ENCODE measurements at regions not wholly inside any gene's neighbourhood (a gene's known extent, or its start where the extent isn't known, plus 50 kb on each side); places are given as distances from the start of the nearest gene placed in this dataset.

DNA sequence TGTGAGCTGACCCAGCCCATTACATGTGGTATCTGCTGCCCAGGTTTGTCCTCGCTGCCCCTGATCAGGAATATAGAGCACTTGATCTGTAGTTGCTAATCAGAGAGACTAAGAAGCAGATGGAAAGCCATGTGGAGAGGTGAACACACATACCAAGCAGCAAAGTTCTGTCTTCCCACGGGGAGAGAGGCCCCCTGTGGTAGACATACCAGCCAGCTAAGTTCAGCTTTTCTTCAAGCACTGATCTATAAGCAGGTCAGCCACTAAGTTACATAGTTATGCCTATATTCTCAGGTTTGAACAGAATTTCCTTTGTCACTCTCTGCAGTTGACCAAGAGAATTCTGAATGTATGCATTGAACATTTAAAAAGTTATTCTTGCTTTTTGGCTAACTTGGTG lies 76.4 kb downstream of the DDX3Y start:
- no peak for DNase-seq

DNA sequence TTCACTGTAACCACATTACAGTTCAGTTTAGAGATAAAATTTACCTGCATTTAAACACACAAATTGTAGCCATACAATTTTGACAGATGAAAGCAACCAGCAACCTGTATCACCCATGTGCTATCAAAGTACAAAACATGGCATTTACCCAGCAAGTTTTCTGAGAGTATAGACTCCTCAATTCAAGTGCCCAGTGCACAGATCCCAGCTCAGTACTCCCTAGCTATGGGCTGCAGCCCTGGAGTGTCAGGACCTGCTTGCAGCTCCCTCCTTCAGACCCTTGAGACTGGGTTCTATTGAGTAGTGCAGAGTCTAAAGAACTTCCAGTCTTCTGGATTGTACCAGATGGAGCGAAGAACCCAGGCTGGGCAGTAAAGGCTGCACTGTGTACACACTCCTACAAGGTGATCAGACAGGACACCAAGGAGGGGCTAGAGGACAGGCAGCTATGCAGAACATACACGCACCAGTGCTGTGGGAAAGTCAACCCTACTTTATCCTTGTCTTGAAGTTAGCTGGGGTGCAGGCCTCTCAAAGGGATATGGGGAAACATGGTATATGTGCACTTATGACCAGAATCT lies 77.7 kb downstream of the DDX3Y start:
- no peak for DNase-seq

DNA sequence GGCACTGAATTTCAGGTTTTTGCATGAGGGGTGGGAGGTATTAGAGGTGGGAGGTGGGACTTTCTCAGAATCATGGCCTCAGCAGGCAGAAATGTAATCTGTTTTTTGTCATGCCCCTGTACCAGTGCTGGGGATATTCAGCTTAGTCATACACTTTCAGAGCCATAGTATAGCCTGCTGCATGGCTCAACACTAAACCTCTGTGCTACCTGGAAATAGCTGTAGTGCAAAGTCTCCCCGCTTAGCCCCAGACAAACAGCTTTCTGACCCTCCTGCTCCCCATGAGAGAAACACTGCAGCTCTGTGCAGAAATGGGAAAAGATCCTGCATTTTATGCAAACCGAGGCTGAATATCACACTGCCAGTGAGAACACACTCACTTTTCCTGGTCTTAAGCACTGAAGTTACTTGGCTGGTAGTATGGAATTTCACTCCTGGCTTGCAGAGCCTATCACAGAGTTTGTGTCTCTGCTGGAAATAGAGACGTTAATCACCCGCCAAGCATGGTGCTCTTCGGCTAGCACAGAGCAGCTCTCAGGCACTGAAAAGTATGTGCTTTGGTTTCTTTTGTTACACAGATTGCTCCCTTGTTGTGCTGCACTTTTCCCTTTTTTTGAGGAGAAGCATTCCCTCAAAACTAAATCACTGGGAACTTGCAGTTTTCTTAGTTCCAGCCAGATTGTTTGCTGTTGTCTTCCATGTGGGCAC lies 80.1 kb downstream of the DDX3Y start:
- DNase-seq, result no peak

DNA sequence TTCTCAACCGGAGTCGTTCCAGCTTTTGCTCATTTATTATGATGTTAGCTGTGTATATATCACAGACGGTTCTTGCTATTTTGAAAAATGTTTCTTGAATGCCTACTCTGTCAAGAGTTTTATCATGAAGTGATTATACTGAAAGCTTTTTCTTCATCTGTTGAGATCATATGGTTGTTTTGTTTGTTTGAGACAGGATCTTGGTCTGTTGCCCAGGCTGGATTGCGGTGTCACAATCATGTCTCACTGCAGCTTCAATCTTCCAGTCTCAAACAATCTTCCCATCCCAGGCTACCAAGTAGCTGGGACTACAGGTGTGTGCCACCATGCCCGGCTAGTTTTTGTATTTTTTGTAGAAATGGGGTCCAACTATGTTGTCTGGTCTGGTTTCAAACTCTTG lies 112.8 kb downstream of the DDX3Y start:
- DNase-seq, result no peak

DNA sequence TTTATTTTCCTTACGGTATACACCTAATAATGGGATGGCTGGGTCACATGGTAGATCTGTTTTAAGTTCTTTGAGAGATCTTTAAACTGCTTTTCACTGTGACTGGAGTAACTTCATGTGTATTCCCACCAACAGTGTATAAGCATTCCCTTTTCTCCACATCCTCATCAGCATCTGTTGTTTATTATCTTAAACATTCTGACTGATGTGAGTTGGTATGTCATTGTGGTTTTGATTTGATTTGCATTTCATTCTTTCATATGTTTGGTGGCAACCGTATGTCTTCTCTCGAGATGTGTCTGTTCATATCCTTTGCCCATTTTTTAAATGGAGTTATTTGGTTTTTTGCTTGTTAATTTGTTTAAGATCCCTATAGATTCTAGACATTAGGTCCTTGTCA lies 114.8 kb downstream of the DDX3Y start:
- DNase-seq, result no peak

DNA sequence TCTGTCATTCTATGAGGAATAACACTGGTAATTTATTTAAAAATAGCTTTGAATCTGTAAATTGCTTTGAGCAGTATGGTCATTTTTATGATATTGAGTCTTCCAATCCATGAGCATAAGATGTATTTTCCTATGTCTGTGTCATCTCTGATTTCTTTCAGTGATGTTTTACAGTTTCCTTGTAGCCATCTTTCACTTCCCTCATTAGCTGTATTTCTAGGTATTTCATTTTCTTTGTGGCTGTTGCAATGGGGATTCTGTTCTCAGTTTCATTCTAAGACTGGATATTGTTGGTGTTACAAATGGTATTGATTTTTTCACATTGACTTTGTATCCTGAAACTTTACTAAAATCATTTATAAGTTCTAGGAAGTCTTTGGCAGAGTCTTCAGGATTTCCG lies 116.2 kb downstream of the DDX3Y start:
- no peak for DNase-seq

DNA sequence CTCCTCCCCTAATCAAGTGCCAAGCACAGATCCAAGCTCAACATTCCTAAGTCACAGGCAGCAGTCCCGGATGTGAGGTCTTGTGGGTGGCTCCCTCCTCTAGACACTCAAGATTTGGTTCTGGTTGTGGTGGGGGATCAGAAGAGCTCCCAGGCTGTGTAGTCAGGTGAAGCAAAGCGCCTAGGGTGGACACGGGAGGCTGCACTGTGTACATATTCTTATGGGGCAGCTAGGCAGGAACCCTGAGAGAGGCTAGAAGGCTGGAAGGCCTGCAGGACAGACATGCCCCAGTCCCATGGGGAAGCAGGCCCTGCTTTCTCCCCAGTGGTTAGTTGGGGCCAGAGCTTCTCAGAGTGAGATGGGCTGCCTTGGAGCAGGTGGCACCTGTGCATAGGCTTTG lies 118.9 kb downstream of the DDX3Y start:
- no peak for DNase-seq

DNA sequence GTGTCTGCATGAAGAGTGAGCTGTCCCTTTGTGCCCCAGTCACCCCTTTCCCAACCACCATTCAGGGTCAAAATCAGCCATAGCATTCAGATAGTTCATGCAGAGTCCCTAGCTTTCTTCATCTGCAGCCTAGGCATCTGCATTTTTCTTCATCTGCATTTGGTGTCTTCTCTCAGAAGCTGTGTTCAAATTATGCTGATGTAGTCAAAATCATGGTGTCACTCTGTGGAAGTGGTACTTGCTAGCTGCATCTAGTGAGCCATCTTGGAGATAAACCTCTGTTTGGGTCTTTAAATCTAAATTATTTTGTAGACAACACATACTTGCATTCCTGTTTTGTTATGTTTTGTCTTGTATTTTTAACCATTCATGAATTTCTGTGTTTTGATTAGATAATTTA lies 119.8 kb downstream of the DDX3Y start:
- no peak for DNase-seq

DNA sequence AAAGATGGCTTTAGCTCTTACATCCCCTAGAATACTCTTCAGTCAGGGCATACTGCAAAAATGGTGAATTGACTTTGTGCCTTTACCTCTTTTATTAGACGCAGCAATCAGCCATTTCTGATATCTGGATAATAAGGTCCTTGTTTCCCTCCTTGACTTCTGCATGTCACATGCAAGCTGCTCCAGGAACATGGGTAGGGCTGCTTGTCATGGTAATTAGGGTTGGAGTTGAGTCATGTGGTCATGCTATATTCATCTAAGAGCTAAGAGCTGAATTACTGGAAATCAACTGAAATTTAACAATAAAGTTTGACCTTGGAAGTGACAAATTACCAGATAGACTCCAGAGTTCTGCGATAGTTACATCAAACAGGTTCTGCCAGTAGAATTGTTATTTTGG lies 122.2 kb downstream of the DDX3Y start:
- DNase-seq, result no peak

DNA sequence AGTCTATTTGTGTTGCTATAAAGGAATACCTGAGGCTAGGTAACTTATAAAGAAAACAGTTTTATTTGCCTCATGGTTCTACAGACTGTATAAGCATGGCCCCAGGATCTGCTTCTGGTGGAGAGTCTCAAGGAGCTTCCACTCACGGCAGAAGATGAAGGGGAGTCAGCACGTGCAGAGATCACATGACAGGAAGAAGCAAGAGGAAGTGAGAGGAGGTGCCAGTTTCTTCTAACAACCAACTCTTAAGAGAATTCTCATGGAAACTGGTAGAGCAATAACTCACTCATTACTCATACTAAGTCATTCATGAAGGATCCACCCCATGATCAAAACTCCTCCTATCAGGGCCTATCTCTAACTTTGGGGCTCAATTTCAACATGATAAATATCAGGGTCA lies 135.6 kb downstream of the DDX3Y start:
- DNase-seq, result no peak

DNA sequence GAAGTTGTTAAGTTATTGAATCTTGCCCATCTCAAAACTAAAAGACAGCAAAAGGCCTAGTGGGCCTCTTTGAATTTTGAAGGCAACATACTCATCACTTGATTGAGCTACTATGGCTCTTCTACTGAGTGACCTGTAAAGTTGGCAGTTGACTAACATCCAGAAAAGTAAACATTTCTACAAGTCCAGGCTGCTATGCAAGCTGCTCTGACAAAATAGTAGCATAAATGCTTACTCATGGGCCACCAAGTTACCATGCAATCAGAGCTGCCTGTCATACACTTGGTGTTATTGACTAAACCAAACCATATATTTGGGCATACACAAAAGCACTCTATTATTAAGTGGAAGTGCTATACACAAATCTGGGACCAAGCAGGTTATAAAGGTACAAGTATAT lies 148.8 kb downstream of the DDX3Y start:
- no peak for DNase-seq

DNA sequence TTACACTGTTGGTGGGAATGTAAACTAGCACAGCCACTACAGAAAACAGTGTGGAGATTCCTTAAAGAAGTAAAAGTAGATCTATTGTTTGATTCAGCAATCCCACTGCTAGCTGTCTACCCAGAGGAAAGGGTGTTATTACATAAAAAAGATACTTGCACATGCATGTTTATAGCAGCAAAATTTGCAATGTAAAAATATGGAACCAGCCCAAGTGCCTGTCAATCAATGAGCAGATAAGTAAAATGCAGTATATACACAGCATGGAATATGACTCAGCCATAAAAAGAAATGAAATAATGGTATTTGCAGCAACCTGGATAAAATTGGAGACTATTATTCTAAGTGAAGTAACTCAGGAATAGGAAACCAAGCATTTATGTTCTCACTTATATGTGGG lies 161.7 kb downstream of the DDX3Y start:
- no peak for DNase-seq

DNA sequence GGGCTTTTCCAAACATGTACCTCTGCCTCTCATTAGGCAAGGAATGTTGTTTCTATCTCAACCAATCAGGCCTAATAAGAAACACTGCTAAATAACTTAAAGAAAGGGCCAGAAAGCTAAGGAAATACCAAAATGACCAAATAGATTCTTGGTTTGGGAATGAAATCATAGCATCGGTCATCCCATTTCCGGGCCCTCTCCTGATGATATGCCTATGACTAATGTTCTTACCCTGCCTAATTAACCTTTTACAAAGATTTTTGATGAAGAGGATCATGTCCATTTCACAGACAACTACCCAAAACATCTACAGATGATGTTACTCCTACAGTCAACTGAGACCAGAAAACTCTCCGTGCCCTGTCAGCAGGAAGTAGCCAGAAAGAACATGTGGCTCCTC lies 164.0 kb downstream of the DDX3Y start:
- DNase-seq, result no peak

DNA sequence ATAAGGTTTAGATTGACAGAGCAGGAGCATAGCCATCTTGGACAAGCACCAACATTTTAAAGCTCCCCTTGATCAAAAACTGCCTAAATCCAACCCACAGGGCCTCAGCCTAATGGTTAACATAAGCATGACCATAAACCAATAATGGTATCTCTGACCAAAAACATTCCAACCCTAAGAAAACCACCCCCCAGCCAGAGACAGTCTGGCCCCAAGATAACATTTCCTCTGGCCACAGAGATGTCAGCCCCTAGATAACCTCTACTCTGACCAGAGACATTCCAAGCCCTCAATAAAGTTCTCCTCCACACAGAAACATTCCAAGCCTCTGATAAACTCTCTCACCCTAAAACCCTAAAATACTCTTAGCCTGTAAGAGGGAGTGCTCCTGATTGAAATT lies 164.4 kb downstream of the DDX3Y start:
- DNase-seq, result no peak

DNA sequence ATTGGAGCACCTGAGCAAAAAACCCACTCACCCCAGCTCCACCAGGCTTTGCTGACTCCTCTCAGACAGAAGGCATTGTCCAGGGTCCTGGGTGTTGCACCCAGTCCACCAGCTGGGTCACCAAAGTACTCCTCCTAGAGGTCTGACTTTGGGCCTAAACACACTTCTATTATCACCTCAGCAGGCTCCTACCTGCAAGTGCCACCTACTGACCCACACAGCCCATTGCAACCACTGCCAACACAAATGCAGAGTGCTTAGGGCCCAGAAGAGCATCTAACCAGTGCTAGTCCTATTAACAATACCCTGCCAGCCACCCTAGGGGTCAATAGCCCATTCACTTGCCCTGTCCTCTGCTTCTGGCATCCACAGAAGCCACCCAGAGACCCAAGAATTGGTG lies 178.1 kb downstream of the DDX3Y start:
- DNase-seq, result no peak

DNA sequence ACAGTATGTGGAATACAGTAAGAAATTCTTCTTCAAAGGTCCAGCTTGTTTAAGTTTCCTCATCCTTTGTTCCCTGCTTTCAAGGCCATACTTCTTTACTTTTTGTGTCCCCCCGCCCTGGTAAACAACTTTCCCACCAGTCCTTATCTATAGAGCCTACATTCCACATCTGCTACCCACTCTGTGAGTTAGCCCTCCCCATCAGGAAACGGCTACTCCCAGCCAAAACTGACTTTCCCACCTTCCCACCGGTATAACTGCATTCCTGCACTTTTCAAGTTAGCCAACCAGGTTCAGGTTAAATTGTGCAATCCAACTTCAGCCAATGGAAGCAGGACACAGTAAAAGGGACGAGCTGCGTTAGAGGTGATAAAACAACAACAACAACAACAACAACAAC lies 186.9 kb downstream of the DDX3Y start:
- no peak for DNase-seq

DNA sequence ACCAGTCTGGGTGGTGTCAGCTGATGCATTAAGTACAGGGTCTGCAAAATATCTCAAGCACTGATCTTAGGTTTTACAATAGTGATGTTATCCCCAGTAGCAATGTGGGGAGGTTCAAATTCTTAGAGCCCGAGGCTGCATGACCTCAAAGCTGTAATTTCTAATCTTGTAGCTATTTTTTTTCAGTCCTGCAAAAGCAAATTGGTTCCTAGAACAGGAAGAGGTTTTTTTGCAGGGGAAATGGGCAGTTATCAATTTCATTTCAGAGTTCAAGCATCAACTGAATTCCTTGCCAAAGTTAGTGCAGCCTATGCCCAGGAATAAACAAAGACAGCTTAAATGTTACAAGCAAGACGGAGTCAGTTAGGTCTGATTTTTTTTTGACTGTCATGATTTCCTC lies 188.3 kb downstream of the DDX3Y start:
- DNase-seq, result no peak

DNA sequence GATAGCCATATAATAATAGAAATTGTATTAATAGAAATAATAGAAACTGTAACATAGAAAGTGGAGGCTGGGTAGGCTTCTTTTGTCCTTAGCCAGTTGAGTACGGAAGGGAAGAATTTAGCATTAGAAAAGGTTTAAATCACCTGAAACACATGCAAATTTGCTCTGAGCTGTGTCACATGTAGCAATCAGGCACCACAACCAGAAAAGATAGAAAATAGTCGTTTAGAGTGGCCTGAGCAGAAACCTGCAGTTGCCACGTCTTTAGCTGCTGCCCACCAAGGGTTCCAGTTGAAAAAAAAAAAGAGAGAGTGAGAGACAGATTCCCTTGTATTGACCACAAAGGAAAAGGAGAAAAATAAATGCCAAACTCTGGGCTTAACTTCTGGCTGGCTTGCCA lies 188.8 kb downstream of the DDX3Y start:
- no peak for DNase-seq

DNA sequence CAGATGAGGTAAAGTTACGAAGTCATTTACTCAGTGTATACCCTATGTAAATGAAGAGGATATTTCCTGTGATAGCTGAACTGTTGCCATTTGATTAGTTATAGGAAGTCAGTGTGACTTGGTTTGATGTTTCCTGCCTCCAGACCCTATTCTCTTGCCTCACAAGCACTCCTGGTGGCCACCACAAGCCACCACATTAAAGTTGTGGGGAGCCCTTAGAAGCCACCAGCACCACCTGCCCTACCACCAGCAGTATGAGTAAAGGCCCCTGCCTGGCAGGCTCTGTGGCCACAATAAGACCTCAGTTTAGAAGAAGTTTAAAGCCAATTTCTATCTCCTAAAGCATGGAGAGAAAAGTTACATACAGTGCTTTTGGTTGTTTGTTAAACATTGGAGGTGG lies 189.7 kb downstream of the DDX3Y start:
- DNase-seq, result no peak

DNA sequence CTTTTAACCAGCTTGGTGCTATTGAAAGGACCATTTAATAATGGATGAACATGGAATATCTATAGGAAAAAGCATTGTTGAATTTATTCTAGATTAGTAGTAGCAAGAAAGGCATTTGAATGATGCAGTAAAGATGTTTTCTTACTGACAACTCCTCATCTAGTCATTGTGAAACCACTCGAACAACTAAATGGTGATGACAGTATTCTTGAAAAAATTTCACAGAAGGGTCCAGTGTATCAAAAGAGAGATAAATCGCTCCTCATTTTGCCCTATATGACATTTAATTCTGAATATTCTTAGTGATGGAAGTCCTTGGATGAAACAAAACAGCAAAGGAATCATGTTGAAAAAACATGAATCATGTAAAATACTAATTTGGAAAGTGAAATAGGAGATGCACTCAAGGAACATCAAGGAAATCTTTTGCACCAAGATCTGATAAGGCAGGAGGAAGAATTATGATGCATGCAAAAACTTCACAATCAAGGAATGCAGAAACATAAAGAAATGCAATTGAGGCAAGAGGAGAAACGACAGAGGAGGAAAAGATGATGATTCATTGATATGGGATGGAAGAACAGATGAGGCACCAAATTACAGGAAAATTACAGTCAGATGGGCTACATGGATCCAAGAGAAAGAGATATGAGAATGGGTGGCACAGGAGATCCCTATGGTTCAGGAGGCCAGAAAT lies 190.4 kb downstream of the DDX3Y start:
- no peak for DNase-seq

DNA sequence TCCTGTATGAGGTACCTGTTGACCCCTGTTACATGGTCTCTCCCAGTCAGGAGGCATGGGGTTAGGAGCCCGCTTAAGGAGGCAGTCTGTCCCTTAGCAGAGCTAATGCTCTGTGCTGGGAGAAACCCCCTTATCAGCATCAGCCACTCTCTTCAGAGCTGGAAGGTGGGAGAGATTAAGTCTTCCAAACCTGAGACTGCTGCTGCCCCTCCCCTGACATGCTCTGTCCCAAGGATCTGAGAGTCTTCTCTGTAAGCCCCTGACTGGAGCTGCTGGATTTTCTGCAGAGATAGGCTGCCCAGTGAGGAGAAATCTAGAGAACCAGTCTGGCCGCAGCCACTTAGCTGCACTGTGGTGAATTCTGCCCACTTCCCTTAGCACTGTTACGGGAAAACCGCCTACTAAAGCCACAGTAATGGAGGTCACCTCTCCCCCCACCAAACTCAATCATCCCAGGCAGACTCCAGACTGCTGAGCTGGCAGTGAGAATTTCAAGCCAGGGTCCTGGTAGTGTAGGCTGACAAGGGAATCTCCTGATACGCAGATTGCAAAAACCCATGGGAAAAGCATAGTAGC lies 222.3 kb downstream of the DDX3Y start:
- no peak for DNase-seq

DNA sequence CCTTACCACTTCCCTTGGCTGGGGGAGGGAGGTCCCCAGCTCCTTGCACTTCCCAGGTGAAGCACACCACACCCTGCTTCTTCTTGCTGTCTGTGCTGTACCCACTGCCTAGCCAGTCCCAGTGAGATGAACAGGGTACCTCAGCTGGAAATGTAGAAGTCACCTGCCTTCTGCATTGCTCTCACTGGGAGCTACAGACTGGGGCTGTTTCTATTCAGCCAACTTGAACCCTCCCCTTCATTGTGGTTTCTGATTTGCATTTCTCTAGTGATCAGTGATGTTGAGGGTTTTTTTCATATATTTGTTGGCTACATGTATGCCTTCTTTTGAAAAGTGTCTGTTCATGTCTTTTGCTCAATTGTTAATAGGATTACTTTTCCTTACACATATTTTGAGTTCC lies 222.8 kb downstream of the DDX3Y start:
- peak; percentile 0 for DNase-seq

DNA sequence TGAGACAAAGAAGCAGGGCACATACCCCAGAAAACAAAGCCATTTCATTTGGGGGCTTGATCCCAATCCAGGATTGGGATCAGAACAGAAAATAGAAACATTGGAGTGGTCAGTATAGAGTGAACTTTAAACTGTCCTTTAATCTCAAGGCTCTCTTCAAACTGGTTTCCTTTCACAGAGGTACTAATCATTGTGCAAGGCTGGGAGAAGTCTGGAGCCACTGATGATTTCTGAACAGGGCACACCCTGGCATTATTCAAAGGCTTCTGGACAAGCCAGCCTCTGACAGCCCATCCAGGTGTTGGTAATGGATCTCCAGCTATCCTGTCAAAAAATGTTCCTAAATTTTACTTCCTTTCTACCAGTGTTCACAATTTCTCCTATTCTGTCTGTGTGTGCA lies 244.5 kb downstream of the DDX3Y start:
- DNase-seq, result no peak

DNA sequence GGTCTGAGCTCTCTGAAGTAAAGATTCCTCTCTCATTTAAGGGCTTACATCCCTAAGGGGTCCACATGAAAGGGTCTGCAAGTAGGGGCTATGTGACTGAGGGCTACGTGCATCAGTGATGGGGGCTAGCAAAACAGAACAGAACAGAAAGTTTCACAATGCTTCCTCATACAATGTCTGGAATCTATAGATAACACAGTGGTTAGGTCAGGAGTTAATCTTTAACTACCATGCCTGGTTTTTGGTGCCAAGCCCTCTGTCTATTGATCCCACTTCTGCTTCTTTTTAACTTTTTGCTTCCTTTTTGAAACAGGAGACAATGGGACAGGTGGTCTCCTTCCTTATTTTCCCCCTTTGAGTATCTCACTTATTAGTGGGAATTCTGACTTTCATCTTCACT lies 263.0 kb downstream of the DDX3Y start:
- DNase-seq, result no peak

All from NCI-H526 treated with DMSO at 0.1 percent for 48 hours (cell line).